PFSK-1 (cell line): ENCODE measurements at regions not wholly inside any gene's neighbourhood (a gene's known extent, or its start where the extent isn't known, plus 50 kb on each side); places are given as distances from the start of the nearest gene placed in this dataset.

Source experiments
- FOXP2 ChIP-seq: optimal IDR thresholded peaks from 2 replicates; pipeline ENCODE3; 2011; ENCODE audit warnings: borderline replicate concordance, control low read depth, inconsistent platforms; ENCODE audit not compliant: insufficient read depth; ENCODE audit errors: extremely low read length, extremely low read depth
- POLR2AphosphoS5 ChIP-seq: IDR thresholded peaks from 2 replicates; pipeline ENCODE4 v1.6.1; 2012; ENCODE audit warnings: low read depth, mild to moderate bottlenecking, control low read depth, low read length, moderate library complexity
- SIN3A ChIP-seq: IDR thresholded peaks from 2 replicates; pipeline ENCODE4 v1.6.1; 2012; ENCODE audit warnings: mild to moderate bottlenecking, low read length, moderate library complexity, borderline replicate concordance; ENCODE audit not compliant: insufficient read depth
- TAF1 ChIP-seq: IDR thresholded peaks from 2 replicates; pipeline ENCODE4 v1.6.1; 2012; ENCODE audit warnings: low read length, control low read depth, borderline replicate concordance; ENCODE audit not compliant: insufficient read depth
- TF ChIP-seq, protein P1 (sequence below), 2 experiments: IDR thresholded peaks; 2 replicates each; pipeline versions ENCODE4 v1.6.1 to v1.8.0; 2011 to 2012; ENCODE audit warnings: low read depth in 2 of 2, low read length in 2 of 2, control low read depth in 1 of 2, inconsistent platforms in 1 of 2, mild to moderate bottlenecking in 1 of 2, moderate library complexity in 1 of 2; ENCODE audit not compliant: insufficient read depth in 1 of 2

GRCh38 chr11:33569333-33569732, 131.3 kb downstream of the C11orf91 start:
- TF ChIP-seq SIN3A, result no peak
- no peak for TF ChIP-seq POLR2AphosphoS5

DNA sequence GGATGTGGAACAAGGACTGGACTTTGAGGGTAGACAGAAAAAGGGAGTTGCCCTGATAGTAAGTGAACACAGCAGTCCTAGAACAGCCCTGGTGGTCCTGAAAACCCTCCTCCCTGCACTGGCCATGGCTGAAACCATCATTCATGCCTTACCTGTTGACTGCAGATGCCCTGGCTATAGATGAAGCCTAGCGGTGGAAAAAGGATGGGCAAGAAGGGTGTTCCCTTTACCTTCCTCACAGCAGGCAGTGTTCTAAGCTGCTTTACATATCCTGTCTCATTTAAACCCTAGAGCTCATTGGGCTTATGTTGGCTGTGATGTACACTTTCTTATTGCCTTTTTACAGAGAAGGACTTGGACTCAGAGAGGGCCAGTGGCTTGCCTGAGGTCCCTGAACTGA, 133.6 kb downstream of the C11orf91 start:
- TF ChIP-seq FOXP2, result no peak
- no peak for TF ChIP-seq SIN3A
- TF ChIP-seq, protein P1, sequence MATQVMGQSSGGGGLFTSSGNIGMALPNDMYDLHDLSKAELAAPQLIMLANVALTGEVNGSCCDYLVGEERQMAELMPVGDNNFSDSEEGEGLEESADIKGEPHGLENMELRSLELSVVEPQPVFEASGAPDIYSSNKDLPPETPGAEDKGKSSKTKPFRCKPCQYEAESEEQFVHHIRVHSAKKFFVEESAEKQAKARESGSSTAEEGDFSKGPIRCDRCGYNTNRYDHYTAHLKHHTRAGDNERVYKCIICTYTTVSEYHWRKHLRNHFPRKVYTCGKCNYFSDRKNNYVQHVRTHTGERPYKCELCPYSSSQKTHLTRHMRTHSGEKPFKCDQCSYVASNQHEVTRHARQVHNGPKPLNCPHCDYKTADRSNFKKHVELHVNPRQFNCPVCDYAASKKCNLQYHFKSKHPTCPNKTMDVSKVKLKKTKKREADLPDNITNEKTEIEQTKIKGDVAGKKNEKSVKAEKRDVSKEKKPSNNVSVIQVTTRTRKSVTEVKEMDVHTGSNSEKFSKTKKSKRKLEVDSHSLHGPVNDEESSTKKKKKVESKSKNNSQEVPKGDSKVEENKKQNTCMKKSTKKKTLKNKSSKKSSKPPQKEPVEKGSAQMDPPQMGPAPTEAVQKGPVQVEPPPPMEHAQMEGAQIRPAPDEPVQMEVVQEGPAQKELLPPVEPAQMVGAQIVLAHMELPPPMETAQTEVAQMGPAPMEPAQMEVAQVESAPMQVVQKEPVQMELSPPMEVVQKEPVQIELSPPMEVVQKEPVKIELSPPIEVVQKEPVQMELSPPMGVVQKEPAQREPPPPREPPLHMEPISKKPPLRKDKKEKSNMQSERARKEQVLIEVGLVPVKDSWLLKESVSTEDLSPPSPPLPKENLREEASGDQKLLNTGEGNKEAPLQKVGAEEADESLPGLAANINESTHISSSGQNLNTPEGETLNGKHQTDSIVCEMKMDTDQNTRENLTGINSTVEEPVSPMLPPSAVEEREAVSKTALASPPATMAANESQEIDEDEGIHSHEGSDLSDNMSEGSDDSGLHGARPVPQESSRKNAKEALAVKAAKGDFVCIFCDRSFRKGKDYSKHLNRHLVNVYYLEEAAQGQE (IDR thresholded peaks at IDR 0.05; ENCODE audit: insufficient read depth in 1 of 2, low read depth in 2 of 2, low read length in 2 of 2), result no peak
- no peak for TF ChIP-seq TAF1
- no peak for TF ChIP-seq POLR2AphosphoS5

GRCh38 chr11:33564856-33565453, 135.7 kb downstream of the C11orf91 start:
- TF ChIP-seq, protein P1 (IDR thresholded peaks at IDR 0.05; ENCODE audit: insufficient read depth in 1 of 2, low read depth in 2 of 2, low read length in 2 of 2), result no peak
- no peak for TF ChIP-seq POLR2AphosphoS5
- TF ChIP-seq FOXP2, result no peak
- TF ChIP-seq SIN3A, result no peak
- TF ChIP-seq TAF1, result no peak

GRCh38 chr11:33560729-33561128, 139.9 kb downstream of the C11orf91 start:
- TF ChIP-seq SIN3A (no peak), FOXP2 (no peak), TAF1 (no peak), POLR2AphosphoS5 (no peak)
- TF ChIP-seq, protein P1 (IDR thresholded peaks at IDR 0.05; ENCODE audit: insufficient read depth in 1 of 2, low read depth in 2 of 2, low read length in 2 of 2), result no peak

- TF ChIP-seq, protein P1 (IDR thresholded peaks at IDR 0.05; ENCODE audit: insufficient read depth in 1 of 2, low read depth in 2 of 2, low read length in 2 of 2), result no peak
- TF ChIP-seq TAF1 (no peak), SIN3A (no peak), POLR2AphosphoS5 (no peak), FOXP2 (no peak)
Observed at GRCh38 chr11:33559567-33559966, 141.1 kb downstream of the C11orf91 start.
